ENCODE measurements at regions not wholly inside any gene's neighbourhood (a gene's known extent, or its start where the extent isn't known, plus 50 kb on each side); places are given as distances from the start of the nearest gene placed in this dataset.

DNA sequence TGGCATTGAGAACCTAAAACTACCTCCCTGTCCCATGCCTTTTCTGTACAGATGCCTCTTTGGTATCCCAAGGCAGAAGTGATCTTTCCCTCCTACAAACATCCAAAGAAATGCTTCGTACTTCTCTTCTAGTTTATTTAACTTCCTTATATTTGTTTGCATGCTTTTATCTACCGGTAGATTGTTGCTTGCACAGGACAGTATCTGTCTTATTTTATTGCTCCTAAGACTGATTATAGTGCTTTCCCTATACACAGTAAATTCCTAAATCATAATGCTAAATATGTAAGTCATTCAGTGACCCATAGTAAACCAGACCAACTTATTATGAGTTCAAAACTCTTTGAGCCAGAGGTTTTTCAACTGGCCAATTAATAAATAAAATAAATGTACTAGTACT is 156.9 kb downstream of the PRELID2 start:
- TF ChIP-seq PHF8 (IDR thresholded peaks at IDR 0.05; ENCODE audit: borderline replicate concordance, low read depth) (no peak), POLR2A (IDR thresholded peaks at IDR 0.05; ENCODE audit: low read length) (no peak)

Data from A549 (cell line).